ENCODE measurements at regions not wholly inside any gene's neighbourhood (a gene's known extent, or its start where the extent isn't known, plus 50 kb on each side); places are given as distances from the start of the nearest gene placed in this dataset.

DNA sequence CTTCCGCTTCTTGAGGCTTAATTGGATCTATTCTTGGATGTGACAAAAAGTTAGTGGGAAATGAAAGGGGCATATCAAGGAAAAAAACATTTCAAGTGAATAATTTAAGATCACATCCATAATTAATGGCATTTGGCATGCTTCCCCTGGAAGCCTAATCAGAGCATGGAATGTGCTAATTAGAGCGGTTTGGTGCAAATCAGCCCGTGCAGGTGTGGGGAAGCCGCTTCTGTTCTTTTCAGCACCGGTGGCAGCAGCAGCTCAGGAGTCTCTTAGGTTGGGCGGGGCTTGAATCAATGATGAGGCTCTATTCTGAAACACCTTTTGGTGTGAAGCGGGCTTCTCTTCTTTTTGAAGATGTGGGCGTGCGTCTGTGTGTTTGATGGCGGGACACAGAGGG, 301.2 kb downstream of the LRFN2 start:
- Histone ChIP-seq H3K27ac (ENCODE audit: low read depth in 1 of 2, low read length in 2 of 2) (no peak overlapping the region), H3K9me3 (ENCODE audit: control insufficient read depth in 4 of 4, low read length in 3 of 4) (no peaks in the 10 kb centered on the region), H3K9ac (ENCODE audit: low read depth in 1 of 2, low read length in 2 of 2) (no peak overlapping the region), H3K4me1 (ENCODE audit: control insufficient read depth in 4 of 4, insufficient read depth in 4 of 4, low read length in 3 of 4) (no peaks in the 10 kb centered on the region), H3K36me3 (ENCODE audit: control insufficient read depth in 4 of 4, insufficient read depth in 3 of 4, low read depth in 1 of 4, low read length in 3 of 4) (no peaks in the 10 kb centered on the region), H3K4me3 (ENCODE audit: low read depth in 1 of 3, low read length in 3 of 3) (no peak overlapping the region), H3K27me3 (ENCODE audit: control insufficient read depth in 4 of 4, insufficient read depth in 4 of 4, low read length in 3 of 4) (no peaks in the 10 kb centered on the region)
- TF ChIP-seq, protein P1, sequence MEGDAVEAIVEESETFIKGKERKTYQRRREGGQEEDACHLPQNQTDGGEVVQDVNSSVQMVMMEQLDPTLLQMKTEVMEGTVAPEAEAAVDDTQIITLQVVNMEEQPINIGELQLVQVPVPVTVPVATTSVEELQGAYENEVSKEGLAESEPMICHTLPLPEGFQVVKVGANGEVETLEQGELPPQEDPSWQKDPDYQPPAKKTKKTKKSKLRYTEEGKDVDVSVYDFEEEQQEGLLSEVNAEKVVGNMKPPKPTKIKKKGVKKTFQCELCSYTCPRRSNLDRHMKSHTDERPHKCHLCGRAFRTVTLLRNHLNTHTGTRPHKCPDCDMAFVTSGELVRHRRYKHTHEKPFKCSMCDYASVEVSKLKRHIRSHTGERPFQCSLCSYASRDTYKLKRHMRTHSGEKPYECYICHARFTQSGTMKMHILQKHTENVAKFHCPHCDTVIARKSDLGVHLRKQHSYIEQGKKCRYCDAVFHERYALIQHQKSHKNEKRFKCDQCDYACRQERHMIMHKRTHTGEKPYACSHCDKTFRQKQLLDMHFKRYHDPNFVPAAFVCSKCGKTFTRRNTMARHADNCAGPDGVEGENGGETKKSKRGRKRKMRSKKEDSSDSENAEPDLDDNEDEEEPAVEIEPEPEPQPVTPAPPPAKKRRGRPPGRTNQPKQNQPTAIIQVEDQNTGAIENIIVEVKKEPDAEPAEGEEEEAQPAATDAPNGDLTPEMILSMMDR (IDR thresholded peaks at IDR 0.05; ENCODE audit: low read depth, low read length, missing input control): no peak
- TF ChIP-seq GABPA (IDR thresholded peaks at IDR 0.05 in 1 of 2, conservative IDR thresholded peaks at IDR 0.05 in 1 of 2): no peak
- TF ChIP-seq, protein P2, sequence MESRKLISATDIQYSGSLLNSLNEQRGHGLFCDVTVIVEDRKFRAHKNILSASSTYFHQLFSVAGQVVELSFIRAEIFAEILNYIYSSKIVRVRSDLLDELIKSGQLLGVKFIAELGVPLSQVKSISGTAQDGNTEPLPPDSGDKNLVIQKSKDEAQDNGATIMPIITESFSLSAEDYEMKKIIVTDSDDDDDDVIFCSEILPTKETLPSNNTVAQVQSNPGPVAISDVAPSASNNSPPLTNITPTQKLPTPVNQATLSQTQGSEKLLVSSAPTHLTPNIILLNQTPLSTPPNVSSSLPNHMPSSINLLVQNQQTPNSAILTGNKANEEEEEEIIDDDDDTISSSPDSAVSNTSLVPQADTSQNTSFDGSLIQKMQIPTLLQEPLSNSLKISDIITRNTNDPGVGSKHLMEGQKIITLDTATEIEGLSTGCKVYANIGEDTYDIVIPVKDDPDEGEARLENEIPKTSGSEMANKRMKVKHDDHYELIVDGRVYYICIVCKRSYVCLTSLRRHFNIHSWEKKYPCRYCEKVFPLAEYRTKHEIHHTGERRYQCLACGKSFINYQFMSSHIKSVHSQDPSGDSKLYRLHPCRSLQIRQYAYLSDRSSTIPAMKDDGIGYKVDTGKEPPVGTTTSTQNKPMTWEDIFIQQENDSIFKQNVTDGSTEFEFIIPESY (IDR thresholded peaks at IDR 0.05): no peak
- 34% methylated on average over 10 of the region's 10 CpGs for WGBS
- no peak for DNase-seq (ENCODE audit: low spot score)

DNA sequence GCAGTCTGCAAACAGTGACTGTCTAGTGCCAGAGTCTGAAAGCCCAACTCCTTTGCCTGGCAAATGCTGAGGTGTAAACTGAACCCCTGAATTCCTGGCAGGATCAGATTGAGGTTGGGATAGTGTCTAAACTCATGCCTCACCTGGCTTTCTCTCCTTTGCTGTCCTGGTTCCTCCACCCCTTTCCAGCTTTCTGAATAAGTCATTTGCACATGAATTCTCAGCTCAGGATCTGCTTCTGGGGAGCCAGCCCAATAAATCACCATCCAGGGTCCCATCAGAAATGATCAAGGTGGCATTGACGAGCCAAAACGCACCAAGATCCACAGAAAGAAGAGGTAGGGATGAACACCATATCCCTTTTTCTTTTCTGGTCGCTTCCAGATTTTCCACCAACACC, 301.6 kb downstream of the LRFN2 start:
- Histone ChIP-seq H3K9me3 (ENCODE audit: control insufficient read depth in 4 of 4, low read length in 3 of 4) (no peaks in the 10 kb centered on the region), H3K36me3 (ENCODE audit: control insufficient read depth in 4 of 4, insufficient read depth in 3 of 4, low read depth in 1 of 4, low read length in 3 of 4) (no peaks in the 10 kb centered on the region), H3K4me1 (ENCODE audit: control insufficient read depth in 4 of 4, insufficient read depth in 4 of 4, low read length in 3 of 4) (no peaks in the 10 kb centered on the region), H3K27me3 (ENCODE audit: control insufficient read depth in 4 of 4, insufficient read depth in 4 of 4, low read length in 3 of 4) (no peaks in the 10 kb centered on the region), H3K9ac (ENCODE audit: low read depth in 1 of 2, low read length in 2 of 2) (no peak overlapping the region), H3K27ac (ENCODE audit: low read depth in 1 of 2, low read length in 2 of 2) (no peak overlapping the region), H3K4me3 (ENCODE audit: low read depth in 1 of 3, low read length in 3 of 3) (no peak overlapping the region)
- WGBS: 63% methylated on average over 3 of the region's 3 CpGs
- DNase-seq (ENCODE audit: low spot score): no peak
- TF ChIP-seq EGR1 (IDR thresholded peaks at IDR 0.05; ENCODE audit: low read depth in 2 of 2): no peak
- TF ChIP-seq, protein P3, sequence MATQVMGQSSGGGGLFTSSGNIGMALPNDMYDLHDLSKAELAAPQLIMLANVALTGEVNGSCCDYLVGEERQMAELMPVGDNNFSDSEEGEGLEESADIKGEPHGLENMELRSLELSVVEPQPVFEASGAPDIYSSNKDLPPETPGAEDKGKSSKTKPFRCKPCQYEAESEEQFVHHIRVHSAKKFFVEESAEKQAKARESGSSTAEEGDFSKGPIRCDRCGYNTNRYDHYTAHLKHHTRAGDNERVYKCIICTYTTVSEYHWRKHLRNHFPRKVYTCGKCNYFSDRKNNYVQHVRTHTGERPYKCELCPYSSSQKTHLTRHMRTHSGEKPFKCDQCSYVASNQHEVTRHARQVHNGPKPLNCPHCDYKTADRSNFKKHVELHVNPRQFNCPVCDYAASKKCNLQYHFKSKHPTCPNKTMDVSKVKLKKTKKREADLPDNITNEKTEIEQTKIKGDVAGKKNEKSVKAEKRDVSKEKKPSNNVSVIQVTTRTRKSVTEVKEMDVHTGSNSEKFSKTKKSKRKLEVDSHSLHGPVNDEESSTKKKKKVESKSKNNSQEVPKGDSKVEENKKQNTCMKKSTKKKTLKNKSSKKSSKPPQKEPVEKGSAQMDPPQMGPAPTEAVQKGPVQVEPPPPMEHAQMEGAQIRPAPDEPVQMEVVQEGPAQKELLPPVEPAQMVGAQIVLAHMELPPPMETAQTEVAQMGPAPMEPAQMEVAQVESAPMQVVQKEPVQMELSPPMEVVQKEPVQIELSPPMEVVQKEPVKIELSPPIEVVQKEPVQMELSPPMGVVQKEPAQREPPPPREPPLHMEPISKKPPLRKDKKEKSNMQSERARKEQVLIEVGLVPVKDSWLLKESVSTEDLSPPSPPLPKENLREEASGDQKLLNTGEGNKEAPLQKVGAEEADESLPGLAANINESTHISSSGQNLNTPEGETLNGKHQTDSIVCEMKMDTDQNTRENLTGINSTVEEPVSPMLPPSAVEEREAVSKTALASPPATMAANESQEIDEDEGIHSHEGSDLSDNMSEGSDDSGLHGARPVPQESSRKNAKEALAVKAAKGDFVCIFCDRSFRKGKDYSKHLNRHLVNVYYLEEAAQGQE (IDR thresholded peaks at IDR 0.05): no peak
- no peak for TF ChIP-seq FOXA2 (IDR thresholded peaks at IDR 0.05)
- no peak for TF ChIP-seq SP1 (IDR thresholded peaks at IDR 0.05)
- no peak for TF ChIP-seq TAF1 (conservative IDR thresholded peaks at IDR 0.05)
- no peak for TF ChIP-seq JUND (IDR thresholded peaks at IDR 0.05)
- no peak for TF ChIP-seq YY1 (IDR thresholded peaks at IDR 0.05)
- TF ChIP-seq MAX (IDR thresholded peaks at IDR 0.05): no peak
- TF ChIP-seq FOXA1 (IDR thresholded peaks at IDR 0.05): no peak
- TF ChIP-seq HNF4A (conservative IDR thresholded peaks at IDR 0.05): no peak
- TF ChIP-seq, protein P2 (IDR thresholded peaks at IDR 0.05): no peak
- TF ChIP-seq, protein P4, sequence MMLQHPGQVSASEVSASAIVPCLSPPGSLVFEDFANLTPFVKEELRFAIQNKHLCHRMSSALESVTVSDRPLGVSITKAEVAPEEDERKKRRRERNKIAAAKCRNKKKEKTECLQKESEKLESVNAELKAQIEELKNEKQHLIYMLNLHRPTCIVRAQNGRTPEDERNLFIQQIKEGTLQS (IDR thresholded peaks at IDR 0.05): no peak
- TF ChIP-seq RAD21 (IDR thresholded peaks at IDR 0.05): no peak
